H9 (cell line): ENCODE measurements at regions not wholly inside any gene's neighbourhood (a gene's known extent, or its start where the extent isn't known, plus 50 kb on each side); places are given as distances from the start of the nearest gene placed in this dataset.

Source experiments
- DNase-seq: peaks from one replicate; pipeline ENCODE4 v3.0.0-alpha.2; 2017
- H2AFZ ChIP-seq: one replicate; pipeline ENCODE4 v1.6.1; 2013; ENCODE audit warnings: mild to moderate bottlenecking, low read length, control low read depth, moderate library complexity
- H2AK5ac ChIP-seq: 2 replicates; pipeline ENCODE4 v1.6.1; 2013; ENCODE audit warnings: low read length, control low read depth, mixed read lengths; ENCODE audit not compliant: insufficient read length
- H2BK120ac ChIP-seq: one replicate; pipeline ENCODE4 v1.6.1; 2013; ENCODE audit warnings: low read depth, mild to moderate bottlenecking, low read length, control low read depth, inconsistent platforms; ENCODE audit not compliant: poor library complexity, severe bottlenecking
- H2BK12ac ChIP-seq: 2 replicates; pipeline ENCODE4 v1.6.1; 2013; ENCODE audit warnings: low read length, control low read depth, mixed read lengths, low read depth; ENCODE audit not compliant: insufficient read length
- H2BK15ac ChIP-seq: 2 replicates; pipeline ENCODE4 v1.6.1; 2013; ENCODE audit warnings: low read depth, low read length, control low read depth
- H2BK20ac ChIP-seq: one replicate; pipeline ENCODE4 v1.6.1; 2013; ENCODE audit warnings: low read depth, mild to moderate bottlenecking, low read length, control low read depth, inconsistent platforms; ENCODE audit not compliant: poor library complexity, severe bottlenecking
- H2BK5ac ChIP-seq: 2 replicates; pipeline ENCODE4 v1.6.1; 2013; ENCODE audit warnings: low read length, control low read depth, mixed read lengths; ENCODE audit not compliant: insufficient read length
- H3K14ac ChIP-seq: 2 replicates; pipeline ENCODE4 v1.6.1; 2013; ENCODE audit warnings: low read length, control low read depth; ENCODE audit not compliant: insufficient read depth
- H3K18ac ChIP-seq: 2 replicates; pipeline ENCODE4 v1.6.1; 2013; ENCODE audit warnings: low read depth, mild to moderate bottlenecking, mixed read lengths, low read length, control low read depth; ENCODE audit not compliant: insufficient read length
- H3K23ac ChIP-seq: 2 replicates; pipeline ENCODE4 v1.6.1; 2013; ENCODE audit warnings: low read length, control low read depth, mixed read lengths, low read depth; ENCODE audit not compliant: insufficient read length
- H3K23me2 ChIP-seq: 2 replicates; pipeline ENCODE4 v1.6.1; 2013; ENCODE audit warnings: low read depth, mild to moderate bottlenecking, mixed read lengths, low read length, control low read depth; ENCODE audit not compliant: insufficient read length, poor library complexity, severe bottlenecking
- H3K27ac ChIP-seq: 2 replicates; pipeline ENCODE4 v1.5.1; 2013; ENCODE audit warnings: low read length, control low read depth, mixed read lengths, low read depth; ENCODE audit not compliant: insufficient read length
- H3K27me3 ChIP-seq: 2 replicates; pipeline ENCODE4 v1.6.1; 2013; ENCODE audit warnings: low read length, control low read depth, inconsistent platforms; ENCODE audit not compliant: insufficient read depth
- H3K4ac ChIP-seq: 2 replicates; pipeline ENCODE4 v1.6.1; 2013; ENCODE audit warnings: low read depth, mild to moderate bottlenecking, control low read depth, inconsistent platforms, low read length, moderate library complexity
- H3K4me1 ChIP-seq: 2 replicates; pipeline ENCODE4 v1.6.1; 2013; ENCODE audit warnings: low read length, control low read depth, inconsistent platforms; ENCODE audit not compliant: insufficient read depth
- H3K4me2 ChIP-seq: 2 replicates; pipeline ENCODE4 v1.6.1; 2013; ENCODE audit warnings: low read length, control low read depth, mixed read lengths; ENCODE audit not compliant: insufficient read length, insufficient read depth
- H3K56ac ChIP-seq: 2 replicates; pipeline ENCODE4 v1.6.1; 2013; ENCODE audit warnings: low read depth, mild to moderate bottlenecking, mixed read lengths, low read length, control low read depth; ENCODE audit not compliant: insufficient read length
- H3K79me1 ChIP-seq: 2 replicates; pipeline ENCODE4 v1.6.1; 2013; ENCODE audit warnings: low read depth, mild to moderate bottlenecking, moderate library complexity, low read length, control low read depth, inconsistent platforms; ENCODE audit not compliant: insufficient read depth, poor library complexity, severe bottlenecking
- H3K79me2 ChIP-seq: 2 replicates; pipeline ENCODE4 v1.6.1; 2013; ENCODE audit warnings: low read length, control low read depth, inconsistent platforms; ENCODE audit not compliant: insufficient read depth
- H3K9ac ChIP-seq: 2 replicates; pipeline ENCODE4 v1.6.1; 2013; ENCODE audit warnings: low read length, control low read depth, mixed read lengths; ENCODE audit not compliant: insufficient read length; ENCODE audit errors: extremely low read depth
- H3K9me3 ChIP-seq: one replicate; pipeline ENCODE4 v1.6.1; 2013; ENCODE audit warnings: low read depth, low read length, inconsistent platforms; ENCODE audit not compliant: control insufficient read depth
- H3T11ph ChIP-seq: one replicate; pipeline ENCODE4 v1.6.1; 2013; ENCODE audit warnings: mild to moderate bottlenecking, low read length, control low read depth, inconsistent platforms
- H4K20me1 ChIP-seq: one replicate; pipeline ENCODE4 v1.6.1; 2013; ENCODE audit not compliant: control insufficient read depth, insufficient read length, insufficient read depth
- H4K5ac ChIP-seq: 2 replicates; pipeline ENCODE4 v1.6.1; 2013; ENCODE audit warnings: low read depth, mild to moderate bottlenecking, mixed read lengths, low read length, control low read depth; ENCODE audit not compliant: insufficient read length
- H4K8ac ChIP-seq: replicated peaks from 2 replicates; pipeline ENCODE4 v1.6.1; 2013; ENCODE audit warnings: low read length, control low read depth, mixed read lengths, low read depth; ENCODE audit not compliant: insufficient read length
- H4K91ac ChIP-seq: 2 replicates; pipeline ENCODE4 v1.6.1; 2013; ENCODE audit warnings: low read depth, mild to moderate bottlenecking, moderate library complexity, mixed read lengths, low read length, control low read depth; ENCODE audit not compliant: insufficient read length
- H3K27ac Mint-ChIP-seq, 3 experiments: 2 replicates in 2 of 3; 3 replicates in 1 of 3; pipeline ENCODE4 v1.8.0; 2020 to 2021; ENCODE audit warnings: mixed read lengths in 3 of 3, mild to moderate bottlenecking in 1 of 3, moderate library complexity in 1 of 3
- H3K27me3 Mint-ChIP-seq: 2 replicates; pipeline ENCODE4 v1.8.0; 2021; ENCODE audit warnings: low read depth, mild to moderate bottlenecking, moderate library complexity, mixed read lengths
- H3K36me3 Mint-ChIP-seq, 3 experiments: 2 replicates in 2 of 3; 3 replicates in 1 of 3; pipeline ENCODE4 v1.8.0; 2020 to 2021; ENCODE audit warnings: low read depth in 3 of 3, mixed read lengths in 3 of 3; ENCODE audit not compliant: insufficient read depth in 1 of 3
- H3K4me1 Mint-ChIP-seq, 2 experiments: 2 replicates each; pipeline ENCODE4 v1.8.0; 2020; ENCODE audit warnings: mixed read lengths in 2 of 2
- H3K4me3 Mint-ChIP-seq, 2 experiments: 2 replicates in 1 of 2; 3 replicates in 1 of 2; pipeline ENCODE4 v1.8.0; 2020 to 2021; ENCODE audit warnings: mild to moderate bottlenecking in 2 of 2, mixed read lengths in 2 of 2, moderate library complexity in 1 of 2
- H3K9me3 Mint-ChIP-seq, 2 experiments: 2 replicates in 1 of 2; 3 replicates in 1 of 2; pipeline ENCODE4 v1.8.0; 2020; ENCODE audit warnings: mild to moderate bottlenecking in 2 of 2, mixed read lengths in 2 of 2, moderate library complexity in 1 of 2
- CTCF ChIP-seq: fragments of 200-600 bp; sonication (generic); conservative IDR thresholded peaks from 3 replicates; pipeline ENCODE4 v1.8.0; 2021; ENCODE audit warnings: antibody characterized with exemption, mild to moderate bottlenecking
- WGBS: extraction: QIAGEN DNeasy Blood & Tissue Kit; methylation state at CpG from one replicate; pipeline ENCODE4 v1.1.7; 2013; ENCODE audit warnings: missing lambda C conversion rate, low lambda C conversion rate, mixed read lengths; ENCODE audit not compliant: insufficient read length; ENCODE audit errors: extremely low coverage; 5-methylcytosine and 5-hydroxymethylcytosine counted together

- no peak overlapping the region for H3K4me2 ChIP-seq
- no peaks in the 10 kb centered on the region; the same call in 1 of the 2 replicates for H3K4me1 ChIP-seq
- no peak overlapping the region for H2BK15ac ChIP-seq
- H2AFZ ChIP-seq = no peak overlapping the region
- Mint-ChIP-seq H3K27me3 (no peaks in the 10 kb centered on the region; the same call in 1 of the 2 replicates), H3K4me1 (peaks cover 6 to 7% of the 10 kb centered on the region in 2 experiments; a peak in 3 of 4 replicates), H3K27ac (no peak overlapping the region), H3K36me3 (no peaks in the 10 kb centered on the region), H3K4me3 (no peak overlapping the region), H3K9me3 (no peaks in the 10 kb centered on the region)
- no peaks in the 10 kb centered on the region for H3K79me2 ChIP-seq
- no peaks in the 10 kb centered on the region for H3K9me3 ChIP-seq
- H3K9ac ChIP-seq = no peak overlapping the region
- no peak overlapping the region for H3T11ph ChIP-seq
- no peak overlapping the region for H3K56ac ChIP-seq
- no peaks in the 10 kb centered on the region for H4K20me1 ChIP-seq
- no peak overlapping the region for H2AK5ac ChIP-seq
- H3K27ac ChIP-seq = no peak overlapping the region
- H2BK5ac ChIP-seq = no peak overlapping the region
- no peak overlapping the region for H3K14ac ChIP-seq
- TF ChIP-seq CTCF = no peak
- no peaks in the 10 kb centered on the region for H3K79me1 ChIP-seq
- no CpG with 5 or more reads among the region's 6 CpGs for WGBS
- H3K27me3 ChIP-seq = no peaks in the 10 kb centered on the region
- H2BK120ac ChIP-seq = no peak overlapping the region
- H3K18ac ChIP-seq = no peak overlapping the region
- H4K5ac ChIP-seq = no peak overlapping the region
- no peak overlapping the region for H4K8ac ChIP-seq
- DNase-seq = no peak
- H3K23ac ChIP-seq = no peak overlapping the region
- no peaks in the 10 kb centered on the region for H3K23me2 ChIP-seq
- no peak overlapping the region for H2BK12ac ChIP-seq
- H2BK20ac ChIP-seq = no peak overlapping the region
- no peak overlapping the region for H4K91ac ChIP-seq
- H3K4ac ChIP-seq = no peak overlapping the region
Measured at GRCh38 chr1:8138673-8139072, 112.6 kb upstream of the ERRFI1 start.
